Nephron (organoid): ENCODE measurements at regions not wholly inside any gene's neighbourhood (a gene's known extent, or its start where the extent isn't known, plus 50 kb on each side); places are given as distances from the start of the nearest gene placed in this dataset.

ENCODE experiments used
- H3K27ac Mint-ChIP-seq, 3 experiments: 2 replicates each; pipeline ENCODE4 v1.8.0; 2020; ENCODE audit warnings: mixed read lengths in 3 of 3, mild to moderate bottlenecking in 2 of 3, moderate library complexity in 1 of 3
- H3K27me3 Mint-ChIP-seq: 2 replicates; pipeline ENCODE4 v1.8.0; 2021; ENCODE audit warnings: low read depth, mild to moderate bottlenecking, moderate library complexity, mixed read lengths
- H3K36me3 Mint-ChIP-seq: 2 replicates; pipeline ENCODE4 v1.8.0; 2020; ENCODE audit warnings: low read depth, mixed read lengths
- H3K4me1 Mint-ChIP-seq: 2 replicates; pipeline ENCODE4 v1.8.0; 2020; ENCODE audit warnings: mixed read lengths
- H3K4me3 Mint-ChIP-seq, 3 experiments: 2 replicates each; pipeline ENCODE4 v1.8.0; 2020; ENCODE audit warnings: mild to moderate bottlenecking in 3 of 3, mixed read lengths in 3 of 3, moderate library complexity in 2 of 3
- H3K9me3 Mint-ChIP-seq: 2 replicates; pipeline ENCODE4 v1.8.0; 2020; ENCODE audit warnings: mixed read lengths
- CTCF ChIP-seq, 3 experiments: fragments of 200-600 bp; sonication (generic); IDR thresholded peaks; one replicate each; pipeline ENCODE4 v1.5.0; 2021; ENCODE audit warnings: antibody characterized with exemption in 3 of 3; ENCODE audit not compliant: unreplicated experiment in 3 of 3

GRCh38 chr5:94039101-94039500, 297.7 kb upstream of the POU5F2 start:
- no peak overlapping the region for H3K27ac Mint-ChIP-seq
- no peak for TF ChIP-seq CTCF (IDR thresholded peaks at IDR 0.05; ENCODE audit: unreplicated experiment in 3 of 3)
- no peaks in the 10 kb centered on the region for H3K4me1 Mint-ChIP-seq
- H3K27me3 Mint-ChIP-seq: no peaks in the 10 kb centered on the region
- H3K36me3 Mint-ChIP-seq: peaks cover 16% of the 10 kb centered on the region
- peaks cover 3% of the 10 kb centered on the region for H3K9me3 Mint-ChIP-seq
- no peak overlapping the region for H3K4me3 Mint-ChIP-seq

- Mint-ChIP-seq H3K4me3 (no peak overlapping the region), H3K9me3 (no peaks in the 10 kb centered on the region), H3K27ac (no peak overlapping the region), H3K4me1 (no peaks in the 10 kb centered on the region), H3K36me3 (peaks cover 39% of the 10 kb centered on the region), H3K27me3 (no peaks in the 10 kb centered on the region)
- TF ChIP-seq CTCF (IDR thresholded peaks at IDR 0.05; ENCODE audit: unreplicated experiment in 3 of 3): no peak
Measured at GRCh38 chr5:94031631-94032030, 290.2 kb upstream of the POU5F2 start.

GRCh38 chr5:94028001-94028400, 286.6 kb upstream of the POU5F2 start:
- no peaks in the 10 kb centered on the region for H3K27me3 Mint-ChIP-seq
- no peaks in the 10 kb centered on the region for H3K4me1 Mint-ChIP-seq
- no peak overlapping the region for H3K4me3 Mint-ChIP-seq
- no peaks in the 10 kb centered on the region for H3K9me3 Mint-ChIP-seq
- peaks cover 32% of the 10 kb centered on the region for H3K36me3 Mint-ChIP-seq
- TF ChIP-seq CTCF (IDR thresholded peaks at IDR 0.05; ENCODE audit: unreplicated experiment in 3 of 3): no peak
- H3K27ac Mint-ChIP-seq: no peak overlapping the region

- Mint-ChIP-seq H3K27ac (no peak overlapping the region), H3K4me1 (no peaks in the 10 kb centered on the region), H3K27me3 (no peaks in the 10 kb centered on the region), H3K9me3 (no peaks in the 10 kb centered on the region), H3K36me3 (peaks cover 29% of the 10 kb centered on the region), H3K4me3 (no peak overlapping the region)
- no peak for TF ChIP-seq CTCF (IDR thresholded peaks at IDR 0.05; ENCODE audit: unreplicated experiment in 3 of 3)
Measured at GRCh38 chr5:94027145-94027544, 285.7 kb upstream of the POU5F2 start.

GRCh38 chr5:94025788-94026473, 284.5 kb upstream of the POU5F2 start:
- H3K27ac Mint-ChIP-seq: no peak overlapping the region
- H3K4me3 Mint-ChIP-seq: no peak overlapping the region
- no peaks in the 10 kb centered on the region for H3K27me3 Mint-ChIP-seq
- no peak for TF ChIP-seq CTCF (IDR thresholded peaks at IDR 0.05; ENCODE audit: unreplicated experiment in 3 of 3)
- H3K36me3 Mint-ChIP-seq: peaks cover 26% of the 10 kb centered on the region
- H3K9me3 Mint-ChIP-seq: no peaks in the 10 kb centered on the region
- no peaks in the 10 kb centered on the region for H3K4me1 Mint-ChIP-seq

GRCh38 chr5:94024620-94025019, 283.2 kb upstream of the POU5F2 start:
- no peaks in the 10 kb centered on the region for H3K4me1 Mint-ChIP-seq
- H3K9me3 Mint-ChIP-seq: peaks cover 5% of the 10 kb centered on the region
- no peaks in the 10 kb centered on the region for H3K27me3 Mint-ChIP-seq
- H3K4me3 Mint-ChIP-seq: no peak overlapping the region
- peaks cover 29% of the 10 kb centered on the region for H3K36me3 Mint-ChIP-seq
- TF ChIP-seq CTCF (IDR thresholded peaks at IDR 0.05; ENCODE audit: unreplicated experiment in 3 of 3): no peak
- no peak overlapping the region for H3K27ac Mint-ChIP-seq
